ENCODE measurements at regions not wholly inside any gene's neighbourhood (a gene's known extent, or its start where the extent isn't known, plus 50 kb on each side); places are given as distances from the start of the nearest gene placed in this dataset.
A peak's percentile ranks its signal among the peaks of the same experiment; 100 is the strongest.

- peaks cover 0 to 7% of the 10 kb centered on the region in 2 donors for H3K36me3 ChIP-seq (replicated peaks in 1 of 2)
- H3K27me3 ChIP-seq = no peaks in the 10 kb centered on the region
- 1 to 2% (median 1%) methylated on average over 27 to 80 of the region's 80 CpGs for WGBS, 4 donors
- peak overlapping the region in 4 of 5 donors; percentile 15 to 81 (median 76) for H3K27ac ChIP-seq
- H3K4me1 ChIP-seq (replicated peaks in 1 of 2) = peaks cover 24 to 26% of the 10 kb centered on the region in 2 donors
- H3K9me3 ChIP-seq (replicated peaks in 1 of 3) = no peaks in the 10 kb centered on the region
- no peak for TF ChIP-seq CTCF (IDR thresholded peaks at IDR 0.05)
- TF ChIP-seq POLR2A (IDR thresholded peaks at IDR 0.05) = peak in 1 of 2 donors; percentile 69
- DNase-seq = peak; percentile 98 to 100 (median 100)
- intact Hi-C loops (cut with DNase I) = loop anchor here in 1 of 2 donors (5.0 kb wide), 1 partner anchor 287 kb away; no protein-coding TSS in a partner anchor
- peak overlapping the region; percentile 55 to 79 (median 76) for H3K4me3 ChIP-seq
Measured at GRCh38 chr17:409848-410542, 57.4 kb upstream of the RPH3AL start.

- peak in 1 of 7 donors; percentile 25 for DNase-seq
- peak overlapping the region in 3 of 5 donors; percentile 15 to 74 (median 69) for H3K27ac ChIP-seq
- TF ChIP-seq POLR2A (IDR thresholded peaks at IDR 0.05) (no peak), CTCF (IDR thresholded peaks at IDR 0.05) (no peak)
Measured at GRCh38 chr17:409308-409847, 56.8 kb upstream of the RPH3AL start.

GRCh38 chr17:404703-405102 is 52.1 kb upstream of the RPH3AL start:
- DNase-seq = no peak
- Histone ChIP-seq H3K27me3 (no peaks in the 10 kb centered on the region), H3K27ac (no peak overlapping the region), H3K4me1 (replicated peaks in 1 of 2) (no peaks in the 10 kb centered on the region), H3K9me3 (replicated peaks in 1 of 3) (no peaks in the 10 kb centered on the region), H3K4me3 (no peak overlapping the region), H3K36me3 (replicated peaks in 1 of 2) (no peaks in the 10 kb centered on the region)
- intact Hi-C loops (cut with DNase I) = no loop called here
- no peak for TF ChIP-seq POLR2A (IDR thresholded peaks at IDR 0.05)
- TF ChIP-seq CTCF (IDR thresholded peaks at IDR 0.05) = no peak
- 78 to 84% (median 83%) methylated on average over 5 to 7 of the region's 7 CpGs for WGBS, 4 donors

More at GRCh38 chr17:409308-409847, 56.8 kb upstream of the RPH3AL start:
- WGBS, 4 donors = 65 to 73% (median 68%) methylated on average over 16 of the region's 16 CpGs
- H3K4me3 ChIP-seq = peak overlapping the region in 1 of 4 donors; percentile 45
- H3K27me3 ChIP-seq = no peaks in the 10 kb centered on the region
- H3K36me3 ChIP-seq (replicated peaks in 1 of 2) = peaks cover 0 to 6% of the 10 kb centered on the region in 2 donors
- intact Hi-C loops (cut with DNase I) = no loop called here
- H3K4me1 ChIP-seq (replicated peaks in 1 of 2) = peaks cover 24 to 26% of the 10 kb centered on the region in 2 donors
- no peaks in the 10 kb centered on the region for H3K9me3 ChIP-seq (replicated peaks in 1 of 3)

All from adrenal gland (tissue), 9 donors.